Liver (tissue), 3 donors: ENCODE measurements at regions not wholly inside any gene's neighbourhood (a gene's known extent, or its start where the extent isn't known, plus 50 kb on each side); places are given as distances from the start of the nearest gene placed in this dataset.

Source experiments
- EGR1 ChIP-seq, 2 donors: IDR thresholded peaks; 2 replicates each; pipeline ENCODE4 v1.6.1; 2016 to 2018; ENCODE audit warnings: antibody characterized with exemption in 2 of 2, low read depth in 2 of 2
- GABPA ChIP-seq, 2 donors: IDR thresholded peaks in 1 of 2; conservative IDR thresholded peaks in 1 of 2; 2 replicates each; pipeline ENCODE4 v1.6.1; 2016; ENCODE audit warnings: antibody characterized with exemption in 2 of 2, mild to moderate bottlenecking in 1 of 2, moderate library complexity in 1 of 2
- HNF4A ChIP-seq, 2 donors: conservative IDR thresholded peaks; 2 replicates each; pipeline ENCODE4 v1.6.1; 2016; ENCODE audit warnings: antibody characterized with exemption in 2 of 2, mild to moderate bottlenecking in 2 of 2
- JUND ChIP-seq, 2 donors: IDR thresholded peaks; 2 replicates each; pipeline ENCODE4 v1.6.1; 2016; ENCODE audit warnings: antibody characterized with exemption in 2 of 2
- MAX ChIP-seq: IDR thresholded peaks from 2 replicates; pipeline ENCODE4 v1.6.1; 2016; ENCODE audit warnings: antibody characterized with exemption
- NR2F2 ChIP-seq: IDR thresholded peaks from 2 replicates; pipeline ENCODE4 v1.6.1; 2016; ENCODE audit warnings: antibody characterized with exemption
- RAD21 ChIP-seq, 2 donors: IDR thresholded peaks; 2 replicates each; pipeline ENCODE4 v1.6.1; 2016; ENCODE audit warnings: antibody characterized with exemption in 2 of 2, mild to moderate bottlenecking in 2 of 2
- SP1 ChIP-seq: IDR thresholded peaks from 2 replicates; pipeline ENCODE4 v1.6.1; 2018; ENCODE audit warnings: antibody characterized with exemption, mild to moderate bottlenecking
- TAF1 ChIP-seq: conservative IDR thresholded peaks from 2 replicates; pipeline ENCODE4 v1.6.1; 2016; ENCODE audit warnings: antibody characterized with exemption, mild to moderate bottlenecking
- YY1 ChIP-seq: IDR thresholded peaks from 2 replicates; pipeline ENCODE4 v1.6.1; 2016; ENCODE audit warnings: antibody characterized with exemption, mild to moderate bottlenecking
- TF ChIP-seq, protein P1 (sequence below): fragments of 150-350 bp; IDR thresholded peaks from 2 replicates; pipeline ENCODE4 v1.5.1; 2017; ENCODE audit warnings: improper control_type of control experiment, low read depth, low read length; ENCODE audit not compliant: missing input control
- TF ChIP-seq, protein P2 (sequence below): IDR thresholded peaks from 2 replicates; pipeline ENCODE4 v1.6.1; 2016; ENCODE audit warnings: antibody characterized with exemption, mild to moderate bottlenecking
- donor health status: healthy.
- donor health status: healthy.

DNA sequence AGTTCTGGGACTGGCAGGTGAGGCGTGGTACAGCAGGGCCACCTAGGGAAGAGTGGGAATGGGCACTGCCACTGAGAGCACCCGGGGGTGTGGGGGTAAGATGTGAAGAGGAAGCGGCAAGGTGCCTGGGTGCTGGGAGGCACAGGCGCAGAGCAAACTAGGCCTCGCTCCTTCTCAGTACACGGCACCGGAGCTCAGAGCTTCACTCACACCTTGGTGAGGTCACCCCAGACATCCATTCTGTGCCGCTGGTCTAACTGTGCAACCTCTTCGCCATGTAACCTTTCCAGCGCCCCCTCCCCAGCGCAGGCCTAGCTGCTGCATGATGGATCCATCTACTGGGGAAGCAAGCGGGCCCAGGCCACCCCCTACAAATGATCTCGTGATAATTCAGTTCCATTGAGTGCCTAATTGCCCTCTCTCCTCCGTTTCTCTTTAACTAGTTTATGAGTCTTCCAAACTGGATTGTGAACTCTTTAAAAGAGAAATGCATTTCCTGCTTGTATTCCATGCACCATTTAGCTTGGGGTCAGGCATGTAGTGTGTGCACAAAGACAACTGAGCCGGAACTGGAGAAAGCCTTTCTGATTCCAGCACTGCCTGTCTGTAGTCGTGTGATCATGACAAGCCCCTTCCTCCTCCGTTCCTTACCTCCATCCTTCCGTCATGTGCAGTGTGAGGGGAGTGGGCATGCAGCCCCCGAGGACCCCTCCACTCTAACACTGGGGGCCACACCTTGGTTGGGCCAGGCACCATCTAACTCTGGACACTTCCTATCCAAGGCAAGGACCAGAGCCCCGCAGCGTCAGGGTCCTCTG is 1475.2 kb downstream of the TBC1D22A start:
- TF ChIP-seq GABPA (IDR thresholded peaks at IDR 0.05 in 1 of 2, conservative IDR thresholded peaks at IDR 0.05 in 1 of 2) (no peak), MAX (no peak), NR2F2 (no peak), RAD21 (IDR thresholded peaks at IDR 0.05) (no peak), EGR1 (IDR thresholded peaks at IDR 0.05; ENCODE audit: low read depth in 2 of 2) (no peak), YY1 (no peak), TAF1 (no peak), JUND (IDR thresholded peaks at IDR 0.05) (no peak), HNF4A (conservative IDR thresholded peaks at IDR 0.05) (no peak), SP1 (no peak)
- TF ChIP-seq, protein P1, sequence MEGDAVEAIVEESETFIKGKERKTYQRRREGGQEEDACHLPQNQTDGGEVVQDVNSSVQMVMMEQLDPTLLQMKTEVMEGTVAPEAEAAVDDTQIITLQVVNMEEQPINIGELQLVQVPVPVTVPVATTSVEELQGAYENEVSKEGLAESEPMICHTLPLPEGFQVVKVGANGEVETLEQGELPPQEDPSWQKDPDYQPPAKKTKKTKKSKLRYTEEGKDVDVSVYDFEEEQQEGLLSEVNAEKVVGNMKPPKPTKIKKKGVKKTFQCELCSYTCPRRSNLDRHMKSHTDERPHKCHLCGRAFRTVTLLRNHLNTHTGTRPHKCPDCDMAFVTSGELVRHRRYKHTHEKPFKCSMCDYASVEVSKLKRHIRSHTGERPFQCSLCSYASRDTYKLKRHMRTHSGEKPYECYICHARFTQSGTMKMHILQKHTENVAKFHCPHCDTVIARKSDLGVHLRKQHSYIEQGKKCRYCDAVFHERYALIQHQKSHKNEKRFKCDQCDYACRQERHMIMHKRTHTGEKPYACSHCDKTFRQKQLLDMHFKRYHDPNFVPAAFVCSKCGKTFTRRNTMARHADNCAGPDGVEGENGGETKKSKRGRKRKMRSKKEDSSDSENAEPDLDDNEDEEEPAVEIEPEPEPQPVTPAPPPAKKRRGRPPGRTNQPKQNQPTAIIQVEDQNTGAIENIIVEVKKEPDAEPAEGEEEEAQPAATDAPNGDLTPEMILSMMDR, result no peak
- TF ChIP-seq, protein P2, sequence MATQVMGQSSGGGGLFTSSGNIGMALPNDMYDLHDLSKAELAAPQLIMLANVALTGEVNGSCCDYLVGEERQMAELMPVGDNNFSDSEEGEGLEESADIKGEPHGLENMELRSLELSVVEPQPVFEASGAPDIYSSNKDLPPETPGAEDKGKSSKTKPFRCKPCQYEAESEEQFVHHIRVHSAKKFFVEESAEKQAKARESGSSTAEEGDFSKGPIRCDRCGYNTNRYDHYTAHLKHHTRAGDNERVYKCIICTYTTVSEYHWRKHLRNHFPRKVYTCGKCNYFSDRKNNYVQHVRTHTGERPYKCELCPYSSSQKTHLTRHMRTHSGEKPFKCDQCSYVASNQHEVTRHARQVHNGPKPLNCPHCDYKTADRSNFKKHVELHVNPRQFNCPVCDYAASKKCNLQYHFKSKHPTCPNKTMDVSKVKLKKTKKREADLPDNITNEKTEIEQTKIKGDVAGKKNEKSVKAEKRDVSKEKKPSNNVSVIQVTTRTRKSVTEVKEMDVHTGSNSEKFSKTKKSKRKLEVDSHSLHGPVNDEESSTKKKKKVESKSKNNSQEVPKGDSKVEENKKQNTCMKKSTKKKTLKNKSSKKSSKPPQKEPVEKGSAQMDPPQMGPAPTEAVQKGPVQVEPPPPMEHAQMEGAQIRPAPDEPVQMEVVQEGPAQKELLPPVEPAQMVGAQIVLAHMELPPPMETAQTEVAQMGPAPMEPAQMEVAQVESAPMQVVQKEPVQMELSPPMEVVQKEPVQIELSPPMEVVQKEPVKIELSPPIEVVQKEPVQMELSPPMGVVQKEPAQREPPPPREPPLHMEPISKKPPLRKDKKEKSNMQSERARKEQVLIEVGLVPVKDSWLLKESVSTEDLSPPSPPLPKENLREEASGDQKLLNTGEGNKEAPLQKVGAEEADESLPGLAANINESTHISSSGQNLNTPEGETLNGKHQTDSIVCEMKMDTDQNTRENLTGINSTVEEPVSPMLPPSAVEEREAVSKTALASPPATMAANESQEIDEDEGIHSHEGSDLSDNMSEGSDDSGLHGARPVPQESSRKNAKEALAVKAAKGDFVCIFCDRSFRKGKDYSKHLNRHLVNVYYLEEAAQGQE, result no peak
